Smooth muscle cell (in vitro differentiated cells): ENCODE measurements at regions not wholly inside any gene's neighbourhood (a gene's known extent, or its start where the extent isn't known, plus 50 kb on each side); places are given as distances from the start of the nearest gene placed in this dataset.

Source experiments
- DNase-seq: peaks from one replicate; lab custom pipeline; 2025; ENCODE audit not compliant: unreplicated experiment; lab: John Stamatoyannopoulos, UW
- H2AFZ ChIP-seq: fragments of 200-600 bp; sonication (generic); 2 replicates; pipeline ENCODE4 v1.6.0; 2016; ENCODE audit warnings: antibody characterized with exemption, low read depth, mild to moderate bottlenecking
- H3F3A ChIP-seq: fragments of 200-600 bp; sonication (generic); 2 replicates; pipeline ENCODE4 v1.6.0; 2017; ENCODE audit warnings: antibody characterized with exemption, low read depth
- H3K27ac ChIP-seq: fragments of 200-600 bp; sonication (generic); 2 replicates; pipeline ENCODE4 v1.5.1; 2016; ENCODE audit warnings: low read depth, mild to moderate bottlenecking
- H3K27me3 ChIP-seq: fragments of 200-600 bp; sonication (generic); 2 replicates; pipeline ENCODE4 v1.6.1; 2016; ENCODE audit warnings: low read depth, mild to moderate bottlenecking
- H3K36me3 ChIP-seq: fragments of 200-600 bp; sonication (generic); 2 replicates; pipeline ENCODE4 v1.5.1; 2016; ENCODE audit warnings: low read depth
- H3K4me1 ChIP-seq: fragments of 200-600 bp; sonication (generic); 2 replicates; pipeline ENCODE4 v1.5.1; 2016; ENCODE audit warnings: low read depth
- H3K4me2 ChIP-seq: fragments of 200-600 bp; sonication (generic); 2 replicates; pipeline ENCODE4 v1.6.0; 2016; ENCODE audit warnings: mild to moderate bottlenecking
- H3K4me3 ChIP-seq: fragments of 200-600 bp; sonication (generic); 2 replicates; pipeline ENCODE4 v1.5.1; 2016; ENCODE audit warnings: mild to moderate bottlenecking
- H3K79me2 ChIP-seq: fragments of 200-600 bp; sonication (generic); 2 replicates; pipeline ENCODE4 v1.6.0; 2016; ENCODE audit warnings: low read depth, mild to moderate bottlenecking
- H3K9ac ChIP-seq: fragments of 200-600 bp; sonication (generic); 2 replicates; pipeline ENCODE4 v1.6.0; 2016; ENCODE audit warnings: low read depth
- H3K9me3 ChIP-seq: fragments of 200-600 bp; sonication (generic); replicated peaks from 2 replicates; pipeline ENCODE4 v1.5.1; 2016; ENCODE audit warnings: low read depth
- H4K20me1 ChIP-seq: fragments of 200-600 bp; sonication (generic); 2 replicates; pipeline ENCODE4 v1.6.0; 2016; ENCODE audit warnings: low read depth
- WGBS: methylation state at CpG from one replicate; pipeline ENCODE4 v1.1.7; 2016; ENCODE audit warnings: low lambda C conversion rate; 5-methylcytosine and 5-hydroxymethylcytosine counted together
- TF ChIP-seq, protein P1 (sequence below): fragments of 200-600 bp; sonication (generic); IDR thresholded peaks from 2 replicates; pipeline ENCODE4 v1.5.1; 2017; ENCODE audit warnings: borderline replicate concordance, mild to moderate bottlenecking, antibody characterized with exemption; ENCODE audit not compliant: insufficient read depth, poor library complexity, severe bottlenecking

DNA sequence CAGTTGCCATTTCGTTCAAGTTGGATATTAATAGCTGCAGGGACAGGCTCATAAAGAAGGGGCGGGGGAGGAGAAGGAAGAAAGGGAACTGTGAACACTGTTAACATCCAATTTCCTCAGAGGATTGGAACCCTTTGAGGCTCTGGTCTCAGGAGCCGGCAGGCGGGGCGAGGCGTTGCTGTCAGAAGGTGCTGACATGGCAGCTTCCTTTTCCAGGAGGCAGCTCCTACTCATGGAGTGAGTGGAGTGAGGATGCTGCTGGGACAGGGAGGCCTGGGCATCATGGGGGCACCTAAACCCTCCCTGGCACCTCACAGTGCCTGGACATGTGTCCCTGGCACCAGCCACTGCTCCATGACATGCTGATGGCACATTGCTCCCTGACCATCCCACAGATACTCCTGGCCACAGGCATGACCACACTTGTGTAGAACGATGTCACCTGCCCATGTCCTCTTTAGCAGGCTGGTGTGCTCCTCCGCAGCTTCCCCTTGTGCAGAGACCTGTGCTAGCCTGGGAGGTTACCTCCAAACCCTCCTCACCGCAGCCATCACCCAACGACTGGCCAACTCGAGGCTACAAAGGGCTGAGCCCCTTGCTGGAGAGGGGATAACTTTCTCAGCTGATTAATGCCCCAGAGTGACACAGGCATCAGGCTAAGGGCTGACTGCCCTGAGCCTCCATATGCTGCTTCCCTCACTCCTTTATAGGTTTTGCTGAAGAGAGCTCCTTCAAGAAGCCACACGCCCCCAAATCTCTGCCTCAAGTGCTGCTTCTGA, 79.6 kb upstream of the NECTIN1 start:
- Histone ChIP-seq H3K4me2 (no peak overlapping the region), H3K79me2 (no peaks in the 10 kb centered on the region), H3K4me1 (peaks cover 8% of the 10 kb centered on the region), H3K27ac (no peak overlapping the region), H3K9me3 (no peaks in the 10 kb centered on the region), H3K36me3 (no peaks in the 10 kb centered on the region), H3K4me3 (no peak overlapping the region), H2AFZ (no peak overlapping the region), H3K9ac (no peak overlapping the region), H3F3A (no peaks in the 10 kb centered on the region), H3K27me3 (no peaks in the 10 kb centered on the region), H4K20me1 (no peaks in the 10 kb centered on the region)
- no peak for DNase-seq
- WGBS = 87% methylated on average over 12 of the region's 12 CpGs
- TF ChIP-seq, protein P1, sequence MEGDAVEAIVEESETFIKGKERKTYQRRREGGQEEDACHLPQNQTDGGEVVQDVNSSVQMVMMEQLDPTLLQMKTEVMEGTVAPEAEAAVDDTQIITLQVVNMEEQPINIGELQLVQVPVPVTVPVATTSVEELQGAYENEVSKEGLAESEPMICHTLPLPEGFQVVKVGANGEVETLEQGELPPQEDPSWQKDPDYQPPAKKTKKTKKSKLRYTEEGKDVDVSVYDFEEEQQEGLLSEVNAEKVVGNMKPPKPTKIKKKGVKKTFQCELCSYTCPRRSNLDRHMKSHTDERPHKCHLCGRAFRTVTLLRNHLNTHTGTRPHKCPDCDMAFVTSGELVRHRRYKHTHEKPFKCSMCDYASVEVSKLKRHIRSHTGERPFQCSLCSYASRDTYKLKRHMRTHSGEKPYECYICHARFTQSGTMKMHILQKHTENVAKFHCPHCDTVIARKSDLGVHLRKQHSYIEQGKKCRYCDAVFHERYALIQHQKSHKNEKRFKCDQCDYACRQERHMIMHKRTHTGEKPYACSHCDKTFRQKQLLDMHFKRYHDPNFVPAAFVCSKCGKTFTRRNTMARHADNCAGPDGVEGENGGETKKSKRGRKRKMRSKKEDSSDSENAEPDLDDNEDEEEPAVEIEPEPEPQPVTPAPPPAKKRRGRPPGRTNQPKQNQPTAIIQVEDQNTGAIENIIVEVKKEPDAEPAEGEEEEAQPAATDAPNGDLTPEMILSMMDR = no peak

DNA sequence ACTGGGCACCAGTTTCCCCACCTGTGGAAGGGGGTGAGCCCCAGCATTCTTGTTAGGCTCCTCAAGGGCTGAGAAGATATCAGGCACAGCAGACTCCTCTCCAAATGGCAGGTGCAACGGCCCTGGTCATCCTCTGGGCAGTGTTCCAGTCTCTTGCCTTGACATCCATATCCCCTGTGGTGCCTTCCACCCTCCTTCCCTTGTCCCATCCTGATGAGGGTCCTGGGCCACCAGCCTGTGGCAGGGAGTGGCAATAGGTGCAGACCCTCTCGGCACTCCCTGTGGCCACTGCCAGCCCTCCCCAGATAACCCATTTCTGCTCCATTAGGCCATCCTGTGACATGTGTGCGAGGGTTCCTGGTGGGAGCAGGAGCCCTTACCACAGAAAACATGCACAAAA, 78.8 kb upstream of the NECTIN1 start:
- no peak overlapping the region for H3K4me2 ChIP-seq
- H3K9ac ChIP-seq = no peak overlapping the region
- H3K4me3 ChIP-seq = no peak overlapping the region
- no peak for DNase-seq
- no peak overlapping the region for H3K27ac ChIP-seq
- H3K9me3 ChIP-seq = no peaks in the 10 kb centered on the region
- H3K36me3 ChIP-seq = no peaks in the 10 kb centered on the region
- no peaks in the 10 kb centered on the region for H4K20me1 ChIP-seq
- H3K79me2 ChIP-seq = no peaks in the 10 kb centered on the region
- peaks cover 8% of the 10 kb centered on the region for H3K4me1 ChIP-seq
- H2AFZ ChIP-seq = no peak overlapping the region
- WGBS = 92% methylated on average over 3 of the region's 3 CpGs
- no peaks in the 10 kb centered on the region for H3K27me3 ChIP-seq
- TF ChIP-seq, protein P1 = no peak
- H3F3A ChIP-seq = no peaks in the 10 kb centered on the region

DNA sequence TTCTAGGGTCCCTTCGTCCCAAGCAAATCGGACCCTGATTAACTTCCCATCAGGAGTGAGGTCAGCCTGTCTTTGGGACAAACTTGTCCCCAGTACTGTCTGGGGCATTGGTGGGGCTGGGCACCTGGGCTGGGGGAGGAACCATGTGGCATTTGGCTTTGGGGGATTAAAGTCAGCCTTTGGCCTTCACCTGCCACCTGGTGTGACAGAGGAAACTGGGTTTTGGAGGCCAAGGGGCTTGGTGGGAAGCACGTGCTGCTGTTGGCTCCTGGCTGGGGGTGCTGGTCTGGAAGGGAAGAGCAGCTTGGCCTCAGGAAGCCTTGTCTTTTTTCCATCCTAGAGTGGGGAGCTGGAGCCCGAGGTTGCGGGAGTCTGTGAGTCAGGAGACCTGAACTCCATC, 78.4 kb upstream of the NECTIN1 start:
- DNase-seq = no peak
- Histone ChIP-seq H3K27ac (no peak overlapping the region), H3K27me3 (no peaks in the 10 kb centered on the region), H3K4me1 (peaks cover 8% of the 10 kb centered on the region), H4K20me1 (no peaks in the 10 kb centered on the region), H3K4me2 (no peak overlapping the region), H3K9ac (no peak overlapping the region), H3F3A (no peaks in the 10 kb centered on the region), H3K79me2 (no peaks in the 10 kb centered on the region), H3K9me3 (no peaks in the 10 kb centered on the region), H2AFZ (no peak overlapping the region), H3K36me3 (no peaks in the 10 kb centered on the region), H3K4me3 (no peak overlapping the region)
- TF ChIP-seq, protein P1 = no peak
- 97% methylated on average over 5 of the region's 5 CpGs for WGBS
